ENCODE measurements at regions not wholly inside any gene's neighbourhood (a gene's known extent, or its start where the extent isn't known, plus 50 kb on each side); places are given as distances from the start of the nearest gene placed in this dataset.

GRCh38 chr20:39378776-39379175, 416.6 kb downstream of the DHX35 start:
- no peak for TF ChIP-seq POLR2A (IDR thresholded peaks at IDR 0.05)
- no peak for TF ChIP-seq CTCF (IDR thresholded peaks at IDR 0.05)

Data from ovary (tissue), 3 donors.